Upper lobe of right lung (tissue), 1 donor: ENCODE measurements at regions not wholly inside any gene's neighbourhood (a gene's known extent, or its start where the extent isn't known, plus 50 kb on each side); places are given as distances from the start of the nearest gene placed in this dataset.

Experiments used
- ATAC-seq: fragments of 200-7000 bp; cut with Tn5 transposase; one replicate; pipeline ENCODE4 v1.9.1; 2020; ENCODE audit warnings: mild to moderate bottlenecking, moderate library complexity
- DNase-seq: peaks from one replicate; pipeline ENCODE4 v3.0.0-alpha.2; 2020
- H3K27ac ChIP-seq: fragments of 200-600 bp; one replicate; pipeline ENCODE4 v1.8.0; 2022
- H3K27me3 ChIP-seq: fragments of 200-600 bp; one replicate; pipeline ENCODE4 v1.8.0; 2022; ENCODE audit warnings: mild to moderate bottlenecking
- H3K36me3 ChIP-seq: fragments of 200-600 bp; one replicate; pipeline ENCODE4 v1.8.0; 2022
- H3K4me1 ChIP-seq: fragments of 200-600 bp; one replicate; pipeline ENCODE4 v1.8.0; 2022
- H3K4me3 ChIP-seq: fragments of 200-600 bp; one replicate; pipeline ENCODE4 v1.8.0; 2022; ENCODE audit warnings: mild to moderate bottlenecking
- H3K9me3 ChIP-seq: fragments of 200-600 bp; one replicate; pipeline ENCODE4 v1.8.0; 2022
- CTCF ChIP-seq: fragments of 200-600 bp; IDR thresholded peaks from one replicate; pipeline ENCODE4 v1.8.0; 2022; ENCODE audit warnings: antibody characterized with exemption
- intact Hi-C: fragments of 100-400 bp; cut with DNase I; formaldehyde crosslinking; loops from one replicate; pipeline ENCODE4 v1.11.0; 2022
- donor health status: DM: no; HTN: yes; CAD: no; lungs with severe emphysema.

GRCh38 chr4:3348621-3349020, 55.8 kb downstream of the RGS12 start:
- no peak for TF ChIP-seq CTCF
- Histone ChIP-seq H3K36me3 (no peaks in the 10 kb centered on the region), H3K27ac (no peak overlapping the region), H3K4me3 (no peak overlapping the region), H3K9me3 (no peaks in the 10 kb centered on the region), H3K4me1 (peaks cover 5% of the 10 kb centered on the region), H3K27me3 (no peaks in the 10 kb centered on the region)
- intact Hi-C loops, result loop anchor here (5.0 kb wide), 1 partner anchor 94 kb away; the partner anchor contains the start of gene HGFAC
- no peak for DNase-seq
- no peak for ATAC-seq

GRCh38 chr4:3349116-3349515, 56.3 kb downstream of the RGS12 start:
- H3K9me3 ChIP-seq, result no peaks in the 10 kb centered on the region
- no peaks in the 10 kb centered on the region for H3K27me3 ChIP-seq
- no peak for TF ChIP-seq CTCF
- no peaks in the 10 kb centered on the region for H3K36me3 ChIP-seq
- no peak overlapping the region for H3K4me3 ChIP-seq
- H3K27ac ChIP-seq, result no peak overlapping the region
- H3K4me1 ChIP-seq, result peaks cover 5% of the 10 kb centered on the region
- DNase-seq (no peak), ATAC-seq (no peak)
- intact Hi-C loops, result loop anchor here (5.0 kb wide), 1 partner anchor 93 kb away; the partner anchor contains the start of gene HGFAC

GRCh38 chr4:3351997-3352396, 59.2 kb downstream of the RGS12 start:
- no peaks in the 10 kb centered on the region for H3K27me3 ChIP-seq
- DNase-seq (no peak), ATAC-seq (no peak)
- no peak overlapping the region for H3K27ac ChIP-seq
- no peak overlapping the region for H3K4me3 ChIP-seq
- no peaks in the 10 kb centered on the region for H3K4me1 ChIP-seq
- intact Hi-C loops, result no loop called here
- no peaks in the 10 kb centered on the region for H3K36me3 ChIP-seq
- H3K9me3 ChIP-seq, result no peaks in the 10 kb centered on the region
- no peak for TF ChIP-seq CTCF

- H3K4me3 ChIP-seq, result no peak overlapping the region
- ATAC-seq (no peak), DNase-seq (no peak)
- no peaks in the 10 kb centered on the region for H3K9me3 ChIP-seq
- H3K36me3 ChIP-seq, result no peaks in the 10 kb centered on the region
- no peak for TF ChIP-seq CTCF
- no peak overlapping the region for H3K27ac ChIP-seq
- intact Hi-C loops, result no loop called here
- no peaks in the 10 kb centered on the region for H3K4me1 ChIP-seq
- no peaks in the 10 kb centered on the region for H3K27me3 ChIP-seq
These were observed 59.7 kb downstream of the RGS12 start for GRCh38 chr4:3352505-3352904.

GRCh38 chr4:3352941-3353594, 60.2 kb downstream of the RGS12 start:
- Histone ChIP-seq H3K27ac (no peak overlapping the region), H3K9me3 (no peaks in the 10 kb centered on the region), H3K36me3 (no peaks in the 10 kb centered on the region), H3K4me1 (no peaks in the 10 kb centered on the region), H3K4me3 (no peak overlapping the region), H3K27me3 (no peaks in the 10 kb centered on the region)
- intact Hi-C loops, result no loop called here
- no peak for TF ChIP-seq CTCF
- DNase-seq, result no peak
- no peak for ATAC-seq
